BLaER1 treated with 17β-estradiol and CSF1 and Interleukin-3, amounts not matched to agents 10 nM and 100 nM (cell line): ENCODE measurements at regions not wholly inside any gene's neighbourhood (a gene's known extent, or its start where the extent isn't known, plus 50 kb on each side); places are given as distances from the start of the nearest gene placed in this dataset.
"Not testable (repeated sequence)": the region's sequence is repeated elsewhere in the genome, so short reads cannot be mapped to it uniquely, and the experiment has no call there.

Experiments
- H3K27ac ChIP-seq, 11 experiments: shearing (Covaris generic); formaldehyde crosslinking; 2 replicates each; pipeline ENCODE4 v1.8.1; 2022
- H3K27me3 ChIP-seq, 11 experiments: shearing (Covaris generic); formaldehyde crosslinking; 2 replicates each; pipeline ENCODE4 v1.8.1; 2022
- H3K36me3 ChIP-seq, 11 experiments: shearing (Covaris generic); formaldehyde crosslinking; 2 replicates each; pipeline ENCODE4 v1.8.1; 2022
- H3K4me1 ChIP-seq, 10 experiments: shearing (Covaris generic); formaldehyde crosslinking; 2 replicates each; pipeline ENCODE4 v1.8.1; 2022
- H3K4me2 ChIP-seq, 11 experiments: shearing (Covaris generic); formaldehyde crosslinking; 2 replicates each; pipeline ENCODE4 v1.8.1; 2022
- H3K4me3 ChIP-seq, 10 experiments: shearing (Covaris generic); formaldehyde crosslinking; 2 replicates each; pipeline ENCODE4 v1.8.1; 2022
- H3K9ac ChIP-seq, 11 experiments: shearing (Covaris generic); formaldehyde crosslinking; 2 replicates each; pipeline ENCODE4 v1.8.1; 2022
- H3K9me3 ChIP-seq, 11 experiments: shearing (Covaris generic); formaldehyde crosslinking; replicated peaks in 1 of 11; 2 replicates each; pipeline ENCODE4 v1.8.1; 2022
- H4K20me1 ChIP-seq, 11 experiments: shearing (Covaris generic); formaldehyde crosslinking; 2 replicates each; pipeline ENCODE4 v1.8.1; 2022
- Cebpa-rat ChIP-seq, 11 experiments: shearing (Covaris generic); IDR thresholded peaks; 2 replicates each; pipeline ENCODE4 v1.8.1; 2022

DNA sequence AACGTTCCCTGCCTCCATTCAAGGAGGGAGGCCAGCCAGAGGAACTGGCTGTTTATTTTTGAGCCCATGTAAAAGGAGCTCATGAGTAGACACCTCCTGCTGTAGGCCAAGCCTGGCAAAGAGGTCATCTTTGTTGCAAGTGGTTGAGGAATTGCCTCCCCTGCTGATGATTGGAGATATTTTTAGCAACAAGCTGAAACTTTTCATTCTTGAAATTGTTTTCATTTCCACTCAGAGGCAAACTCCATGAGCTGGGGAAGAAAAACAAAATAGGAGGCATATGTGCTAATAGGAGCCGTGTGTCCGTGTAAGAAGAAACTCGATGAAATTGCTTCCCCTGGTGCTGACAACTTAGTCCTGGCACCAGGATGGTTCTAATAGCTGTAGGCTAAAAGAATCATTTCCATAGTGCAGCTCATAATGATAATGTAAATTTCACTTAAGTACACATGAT lies 440.1 kb upstream of the FAR2 start:
- Histone ChIP-seq H3K4me1 (no peaks in the 10 kb centered on the region), H4K20me1 (no peaks in the 10 kb centered on the region), H3K4me2 (no peak overlapping the region), H3K27ac (no peak overlapping the region), H3K27me3 (no peaks in the 10 kb centered on the region), H3K36me3 (no peaks in the 10 kb centered on the region), H3K4me3 (no peak overlapping the region), H3K9me3 (no peaks in the 10 kb centered on the region), H3K9ac (no peak overlapping the region)
- no peak for TF ChIP-seq Cebpa-rat (IDR thresholded peaks at IDR 0.05)

DNA sequence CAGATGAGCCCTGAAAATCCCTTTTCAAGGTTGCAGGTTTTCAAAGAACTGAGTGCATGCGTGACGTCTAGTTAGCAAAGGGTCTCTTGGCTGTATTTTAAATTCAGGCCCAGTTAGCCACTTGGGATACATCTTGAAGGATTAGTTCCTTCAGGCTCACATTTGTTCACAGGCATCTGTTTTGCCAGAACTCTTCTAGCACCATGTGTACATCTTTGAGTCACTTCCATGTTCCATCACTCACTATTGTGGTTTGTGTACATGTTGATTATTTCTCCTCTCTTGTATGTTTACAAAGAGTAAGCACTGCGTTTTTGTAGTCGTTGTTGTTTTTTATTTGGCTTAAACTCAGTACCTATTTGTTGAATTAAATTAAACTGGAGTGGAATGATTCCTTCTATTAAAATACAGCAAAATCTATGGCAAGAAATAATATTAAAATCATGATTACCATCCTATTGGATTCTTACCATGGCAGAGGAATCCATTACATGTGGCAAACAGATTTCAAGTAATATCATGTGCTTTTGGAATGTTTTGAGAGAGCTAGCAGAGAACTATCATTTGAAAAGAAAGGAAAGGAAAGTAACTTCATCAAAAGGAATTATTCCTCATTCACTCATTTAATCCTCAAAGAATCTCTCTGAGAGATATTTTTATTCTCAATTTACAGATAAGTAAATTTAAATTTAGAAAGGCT lies 438.9 kb upstream of the FAR2 start:
- Histone ChIP-seq H3K4me3 (no peak overlapping the region), H3K27me3 (no peaks in the 10 kb centered on the region), H3K9me3 (no peaks in the 10 kb centered on the region), H4K20me1 (no peaks in the 10 kb centered on the region), H3K9ac (no peak overlapping the region), H3K4me2 (no peak overlapping the region), H3K4me1 (no peaks in the 10 kb centered on the region), H3K27ac (no peak overlapping the region), H3K36me3 (no peaks in the 10 kb centered on the region)
- no peak for TF ChIP-seq Cebpa-rat (IDR thresholded peaks at IDR 0.05)

GRCh38 chr12:28710882-28711281 lies 438.2 kb upstream of the FAR2 start:
- Histone ChIP-seq H3K9me3 (no peaks in the 10 kb centered on the region; a peak in 1 of 22 replicates), H3K36me3 (no peaks in the 10 kb centered on the region)

GRCh38 chr12:28711421-28711820 lies 437.7 kb upstream of the FAR2 start:
- Histone ChIP-seq H3K4me2 (no peak overlapping the region), H3K36me3 (no peaks in the 10 kb centered on the region), H3K9me3 (no peaks in the 10 kb centered on the region; a peak in 1 of 22 replicates), H3K27ac (no peak overlapping the region), H3K4me1 (no peaks in the 10 kb centered on the region), H3K4me3 (no peak overlapping the region), H3K9ac (no peak overlapping the region), H3K27me3 (no peaks in the 10 kb centered on the region), H4K20me1 (no peaks in the 10 kb centered on the region)
- TF ChIP-seq Cebpa-rat (IDR thresholded peaks at IDR 0.05): no peak

More at GRCh38 chr12:28710882-28711281, 438.2 kb upstream of the FAR2 start:
- no peak overlapping the region for H3K4me3 ChIP-seq
- H3K9ac ChIP-seq: no peak overlapping the region
- H3K27ac ChIP-seq: no peak overlapping the region
- H4K20me1 ChIP-seq: no peaks in the 10 kb centered on the region
- H3K4me1 ChIP-seq: no peaks in the 10 kb centered on the region
- H3K4me2 ChIP-seq: no peak overlapping the region
- H3K27me3 ChIP-seq: no peaks in the 10 kb centered on the region
- no peak for TF ChIP-seq Cebpa-rat (IDR thresholded peaks at IDR 0.05)

- Histone ChIP-seq H3K27me3 (no peaks in the 10 kb centered on the region), H4K20me1 (no peaks in the 10 kb centered on the region), H3K4me2 (no peak overlapping the region), H3K27ac (no peak overlapping the region), H3K9me3 (peaks cover 0 to 6% (median 0%) of the 10 kb centered on the region in 11 experiments; a peak in 2 of 22 replicates), H3K36me3 (no peaks in the 10 kb centered on the region), H3K4me1 (peaks cover 0 to 9% (median 0%) of the 10 kb centered on the region in 10 experiments; a peak in 2 of 20 replicates), H3K9ac (no peak overlapping the region), H3K4me3 (no peak overlapping the region)
- no peak for TF ChIP-seq Cebpa-rat (IDR thresholded peaks at IDR 0.05)
Measured at GRCh38 chr12:28742791-28743190, 406.3 kb upstream of the FAR2 start.

GRCh38 chr12:28746734-28747325 lies 402.2 kb upstream of the FAR2 start:
- Histone ChIP-seq H3K9me3 (peaks cover 0 to 6% (median 0%) of the 10 kb centered on the region in 11 experiments; a peak in 2 of 22 replicates), H3K4me1 (peaks cover 0 to 16% (median 14%) of the 10 kb centered on the region in 10 experiments; a peak in 14 of 20 replicates), H3K4me2 (no peak overlapping the region), H3K9ac (no peak overlapping the region), H4K20me1 (no peaks in the 10 kb centered on the region), H3K36me3 (no peaks in the 10 kb centered on the region), H3K27me3 (no peaks in the 10 kb centered on the region), H3K27ac (no peak overlapping the region), H3K4me3 (no peak overlapping the region)
- TF ChIP-seq Cebpa-rat (IDR thresholded peaks at IDR 0.05): no peak

DNA sequence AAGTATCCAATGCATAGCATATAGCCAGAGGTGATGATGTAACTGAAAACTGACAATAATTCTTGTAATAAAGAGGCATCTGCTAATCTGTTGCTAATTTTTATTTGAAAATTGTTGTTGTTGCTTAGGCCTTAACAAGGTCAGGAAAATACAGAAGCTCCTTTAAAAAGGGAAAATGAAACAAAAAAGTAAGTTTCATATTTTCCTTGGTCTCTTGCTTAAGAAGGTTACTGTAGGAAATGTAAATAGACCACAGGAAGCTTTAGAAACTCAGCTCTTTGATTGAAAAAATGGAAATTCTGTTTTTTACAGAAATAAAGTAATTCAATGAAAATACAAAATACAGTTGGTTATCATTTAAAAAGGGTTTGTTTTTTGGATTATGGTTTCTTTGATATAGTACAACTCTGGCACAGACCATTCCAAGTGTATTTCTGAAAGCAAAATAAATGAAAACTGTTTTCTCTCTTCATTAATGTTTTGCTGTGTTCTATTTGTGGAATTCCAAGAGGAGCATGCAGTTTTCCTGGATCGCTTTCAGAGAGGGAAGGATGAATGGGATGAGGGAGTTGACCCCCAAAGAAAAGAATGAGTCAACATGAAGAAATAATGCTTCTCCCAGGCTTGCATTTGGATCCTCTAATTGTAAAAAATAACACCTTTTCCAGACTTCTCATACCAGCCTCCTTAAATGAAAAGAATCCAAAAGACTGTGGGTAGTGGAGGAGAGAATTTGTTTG lies 398.0 kb upstream of the FAR2 start:
- H4K20me1 ChIP-seq: no peaks in the 10 kb centered on the region
- H3K4me2 ChIP-seq: peak overlapping the region in 8 of 11 experiments; percentile 27 to 64 (median 38); a peak in 15 of 22 replicates
- H3K4me1 ChIP-seq: peaks cover 0 to 16% (median 14%) of the 10 kb centered on the region in 10 experiments; a peak in 14 of 20 replicates
- no peak overlapping the region for H3K9ac ChIP-seq
- H3K36me3 ChIP-seq: no peaks in the 10 kb centered on the region
- no peak overlapping the region for H3K4me3 ChIP-seq
- no peak for TF ChIP-seq Cebpa-rat (IDR thresholded peaks at IDR 0.05)
- H3K27ac ChIP-seq: peak overlapping the region in 8 of 11 experiments; percentile 16 to 67 (median 48); a peak in 15 of 22 replicates
- H3K27me3 ChIP-seq: no peaks in the 10 kb centered on the region
- H3K9me3 ChIP-seq: peaks cover 12 to 31% (median 21%) of the 10 kb centered on the region in 11 experiments

GRCh38 chr12:28755027-28755426 lies 394.1 kb upstream of the FAR2 start:
- H3K27me3 ChIP-seq: no peaks in the 10 kb centered on the region
- H3K4me3 ChIP-seq: no peak overlapping the region
- no peaks in the 10 kb centered on the region for H4K20me1 ChIP-seq
- TF ChIP-seq Cebpa-rat (IDR thresholded peaks at IDR 0.05): no peak
- H3K9me3 ChIP-seq: peaks cover 12 to 33% (median 21%) of the 10 kb centered on the region in 11 experiments
- no peaks in the 10 kb centered on the region for H3K36me3 ChIP-seq
- peaks cover 0 to 16% (median 14%) of the 10 kb centered on the region in 10 experiments; a peak in 14 of 20 replicates for H3K4me1 ChIP-seq
- no peak overlapping the region for H3K27ac ChIP-seq
- H3K9ac ChIP-seq: no peak overlapping the region
- H3K4me2 ChIP-seq: no peak overlapping the region

DNA sequence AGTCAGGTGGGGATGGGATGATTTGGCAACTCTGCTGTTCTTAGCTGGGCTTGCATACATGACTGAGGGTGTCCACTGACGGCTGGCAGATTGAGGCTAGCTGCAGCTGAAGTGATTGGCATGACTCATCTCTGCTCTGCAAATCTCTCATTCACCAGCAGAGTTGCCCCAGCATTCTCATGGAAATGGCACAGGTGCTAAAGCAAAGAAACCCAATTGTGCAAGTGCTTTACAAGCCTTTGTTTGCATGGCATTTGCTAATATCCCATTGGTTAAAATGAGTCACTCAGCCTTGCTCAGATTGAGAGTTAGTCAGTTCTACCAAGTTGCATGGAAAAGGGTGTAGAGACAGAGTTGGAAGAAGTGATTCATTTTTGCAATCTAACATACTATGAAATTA lies 389.7 kb upstream of the FAR2 start:
- no peaks in the 10 kb centered on the region for H3K36me3 ChIP-seq
- H3K27me3 ChIP-seq: no peaks in the 10 kb centered on the region
- no peak for TF ChIP-seq Cebpa-rat (IDR thresholded peaks at IDR 0.05)
- H3K9ac ChIP-seq: no peak overlapping the region
- H4K20me1 ChIP-seq: no peaks in the 10 kb centered on the region
- no peak overlapping the region for H3K4me3 ChIP-seq
- no peak overlapping the region for H3K4me2 ChIP-seq
- no peak overlapping the region for H3K27ac ChIP-seq
- H3K9me3 ChIP-seq: peaks cover 8 to 23% (median 12%) of the 10 kb centered on the region in 11 experiments
- H3K4me1 ChIP-seq: no peaks in the 10 kb centered on the region

- not testable (repeated sequence) for H3K27ac ChIP-seq, H3K9ac ChIP-seq, H3K4me3 ChIP-seq, H3K4me1 ChIP-seq, H3K36me3 ChIP-seq, H3K4me2 ChIP-seq, H3K27me3 ChIP-seq, H4K20me1 ChIP-seq
- peaks cover 0 to 14% (median 3%) of the 10 kb centered on the region in 11 experiments; a peak in 16 of 22 replicates for H3K9me3 ChIP-seq
Measured at GRCh38 chr12:28760040-28760903, 388.8 kb upstream of the FAR2 start.

- not testable (repeated sequence) for H3K4me3 ChIP-seq, H3K9ac ChIP-seq, H3K27ac ChIP-seq, H3K27me3 ChIP-seq, H3K4me2 ChIP-seq, H3K36me3 ChIP-seq, H3K9me3 ChIP-seq, H4K20me1 ChIP-seq, H3K4me1 ChIP-seq
Measured at GRCh38 chr12:28761897-28762296, 387.2 kb upstream of the FAR2 start.
